SH-SY5Y (cell line): ENCODE measurements at regions not wholly inside any gene's neighbourhood (a gene's known extent, or its start where the extent isn't known, plus 50 kb on each side); places are given as distances from the start of the nearest gene placed in this dataset.

Experiments used
- GATA2 ChIP-seq: IDR thresholded peaks from 2 replicates; pipeline ENCODE4 v1.6.1; 2011; ENCODE audit warnings: mild to moderate bottlenecking, low read depth, low read length
- GATA3 ChIP-seq: IDR thresholded peaks from 2 replicates; pipeline ENCODE4 v1.6.1; 2011; ENCODE audit warnings: low read depth, mild to moderate bottlenecking, low read length, moderate library complexity

DNA sequence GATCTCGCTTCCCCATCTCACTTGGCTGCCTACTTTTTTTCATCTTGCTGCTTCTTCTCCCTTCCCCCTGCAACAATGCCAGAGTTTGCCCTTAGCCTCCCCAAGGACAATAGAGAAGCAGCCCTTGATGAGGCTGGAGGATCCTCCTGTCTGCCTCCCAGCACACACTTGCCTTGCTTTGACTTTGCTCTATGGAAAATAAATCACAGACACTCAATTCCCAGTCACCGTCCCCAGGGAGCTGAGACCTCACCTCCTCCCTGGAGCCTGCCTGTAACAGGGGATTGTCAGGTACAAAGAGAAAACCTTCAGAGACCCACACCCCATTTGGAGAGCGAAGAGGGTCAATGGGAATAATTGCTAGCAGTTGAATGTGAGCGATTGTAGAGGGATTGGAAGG is 242.1 kb upstream of the ZNF462 start:
- TF ChIP-seq GATA3 (no peak), GATA2 (no peak)
